ENCODE measurements at regions not wholly inside any gene's neighbourhood (a gene's known extent, or its start where the extent isn't known, plus 50 kb on each side); places are given as distances from the start of the nearest gene placed in this dataset.

DNA sequence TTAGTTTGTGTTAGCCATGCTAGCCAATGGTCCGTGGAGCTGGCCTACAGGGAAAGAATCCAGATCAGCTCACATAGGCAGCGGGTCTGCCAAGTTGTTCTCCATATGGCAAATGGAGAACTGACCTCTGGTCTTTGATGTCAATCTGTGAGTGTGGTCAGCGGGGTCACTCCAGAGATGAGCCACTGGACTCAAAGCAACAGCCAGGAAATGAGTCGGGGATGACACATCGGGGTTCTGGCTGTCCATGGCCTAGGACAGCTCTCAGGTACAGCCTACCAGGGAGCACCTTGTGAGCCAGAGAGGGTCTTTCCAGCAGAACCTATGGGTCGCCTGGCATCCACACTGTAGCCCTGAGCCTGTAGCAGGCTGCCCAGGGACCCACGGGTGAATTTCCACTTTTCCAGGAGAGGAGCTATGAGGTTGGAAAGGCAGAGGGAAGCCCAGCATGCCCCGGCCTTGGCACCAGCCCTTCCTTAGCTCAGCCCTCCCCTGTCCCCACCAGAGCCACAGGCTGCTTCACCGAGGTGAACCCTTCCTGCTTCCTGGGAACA, 203.0 kb upstream of the TNRC6C start (continued):
- TF ChIP-seq BCL11A (IDR thresholded peaks at IDR 0.05; ENCODE audit: low read depth in 2 of 2, low read length in 2 of 2) (no peak), EZH2 (IDR thresholded peaks at IDR 0.05; ENCODE audit: low read depth, low read length, severe bottlenecking) (no peak), CTBP2 (IDR thresholded peaks at IDR 0.05; ENCODE audit: borderline replicate concordance, insufficient read depth, insufficient read length, low read length) (no peak), TCF12 (IDR thresholded peaks at IDR 0.05; ENCODE audit: low read depth, low read length) (no peak)
